ENCODE measurements at regions not wholly inside any gene's neighbourhood (a gene's known extent, or its start where the extent isn't known, plus 50 kb on each side); places are given as distances from the start of the nearest gene placed in this dataset.

DNA sequence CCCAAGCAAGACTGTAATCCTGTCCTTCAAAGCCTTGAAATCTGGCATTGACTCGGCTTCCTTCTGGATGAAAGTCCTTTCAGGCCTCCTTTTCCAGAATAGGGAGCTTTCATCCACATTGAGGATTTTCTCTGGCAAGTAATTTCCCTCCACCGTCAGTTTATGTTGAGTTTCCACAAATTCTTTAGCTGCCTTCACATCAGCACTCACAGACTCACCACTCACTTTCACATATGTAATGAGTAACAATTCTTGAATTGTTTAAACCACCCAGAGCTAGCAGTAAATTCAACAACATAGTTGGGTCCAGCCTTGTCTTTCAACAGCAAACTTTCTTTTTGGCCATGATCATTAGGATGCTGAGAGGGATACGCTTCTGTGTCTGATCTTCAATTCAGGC lies 84.3 kb upstream of the PRDM11 start:
- TF ChIP-seq CTCF (IDR thresholded peaks at IDR 0.05) (no peak), POLR2AphosphoS5 (IDR thresholded peaks at IDR 0.05) (no peak), POLR2A (IDR thresholded peaks at IDR 0.05) (no peak)
